Astrocyte (in vitro differentiated cells and primary cell): ENCODE measurements at regions not wholly inside any gene's neighbourhood (a gene's known extent, or its start where the extent isn't known, plus 50 kb on each side); places are given as distances from the start of the nearest gene placed in this dataset.
A peak's percentile ranks its signal among the peaks of the same experiment; 100 is the strongest.

Experiments used
- DNase-seq: peaks from one replicate; pipeline ENCODE4 v3.0.0-alpha.2; 2010; ENCODE audit warnings: low read depth
- FAIRE-seq: peaks from 2 replicates; lab custom pipeline; 2011; peaks lifted over from hg19 to GRCh38; lab: Jason Lieb, UNC
- H2AFZ ChIP-seq: 2 replicates; pipeline ENCODE4 v1.6.0; 2012; ENCODE audit warnings: low read depth, low read length, inconsistent platforms
- H3K27ac ChIP-seq: 2 replicates; pipeline ENCODE4 v1.5.1; 2011; ENCODE audit warnings: low read depth, low read length, inconsistent platforms
- H3K27me3 ChIP-seq: 2 replicates; pipeline ENCODE4 v1.6.0; 2011; ENCODE audit warnings: low read length, inconsistent platforms; ENCODE audit not compliant: insufficient read depth
- H3K36me3 ChIP-seq: 2 replicates; pipeline ENCODE4 v1.5.1; 2011; ENCODE audit warnings: low read length, inconsistent platforms; ENCODE audit not compliant: insufficient read depth
- H3K4me1 ChIP-seq: 2 replicates; pipeline ENCODE4 v1.5.1; 2011; ENCODE audit warnings: low read length, inconsistent platforms; ENCODE audit not compliant: insufficient read depth
- H3K4me2 ChIP-seq: 2 replicates; pipeline ENCODE4 v1.6.0; 2012; ENCODE audit warnings: low read length, inconsistent platforms
- H3K4me3 ChIP-seq: 2 replicates; pipeline ENCODE4 v1.5.1; 2011; ENCODE audit warnings: low read depth, mild to moderate bottlenecking, low read length, inconsistent platforms; ENCODE audit not compliant: insufficient read depth
- H3K79me2 ChIP-seq: 2 replicates; pipeline ENCODE4 v1.6.0; 2012; ENCODE audit warnings: mild to moderate bottlenecking, low read length, inconsistent platforms; ENCODE audit not compliant: insufficient read depth
- H3K9ac ChIP-seq: 2 replicates; pipeline ENCODE4 v1.6.0; 2012; ENCODE audit warnings: mild to moderate bottlenecking, low read length, inconsistent platforms
- H3K9me3 ChIP-seq: 2 replicates; pipeline ENCODE4 v1.5.1; 2012; ENCODE audit warnings: low read depth, mild to moderate bottlenecking, low read length, inconsistent platforms; ENCODE audit not compliant: insufficient read depth
- H4K20me1 ChIP-seq: 2 replicates; pipeline ENCODE4 v1.6.0; 2012; ENCODE audit warnings: low read length, inconsistent platforms; ENCODE audit not compliant: insufficient read depth
- H3K27ac Mint-ChIP-seq: one replicate; pipeline ENCODE4 v1.8.0; 2021; ENCODE audit warnings: mild to moderate bottlenecking, mixed read lengths; ENCODE audit not compliant: unreplicated experiment
- H3K27me3 Mint-ChIP-seq: one replicate; pipeline ENCODE4 v1.8.0; 2021; ENCODE audit warnings: low read depth, mixed read lengths; ENCODE audit not compliant: unreplicated experiment
- H3K36me3 Mint-ChIP-seq: one replicate; pipeline ENCODE4 v1.8.0; 2021; ENCODE audit warnings: low read depth, mixed read lengths; ENCODE audit not compliant: unreplicated experiment
- H3K4me1 Mint-ChIP-seq: one replicate; pipeline ENCODE4 v1.8.0; 2021; ENCODE audit warnings: low read depth, mixed read lengths; ENCODE audit not compliant: unreplicated experiment
- H3K4me3 Mint-ChIP-seq: one replicate; pipeline ENCODE4 v1.8.0; 2021; ENCODE audit warnings: mild to moderate bottlenecking, moderate library complexity, mixed read lengths; ENCODE audit not compliant: unreplicated experiment
- H3K9me3 Mint-ChIP-seq: one replicate; pipeline ENCODE4 v1.8.0; 2021; ENCODE audit warnings: mild to moderate bottlenecking, mixed read lengths; ENCODE audit not compliant: unreplicated experiment
- EZH2 ChIP-seq: IDR thresholded peaks from 2 replicates; pipeline ENCODE4 v1.6.1; 2012; ENCODE audit warnings: mild to moderate bottlenecking, low read length, inconsistent platforms; ENCODE audit not compliant: insufficient read depth
- TF ChIP-seq, protein P1 (sequence below): IDR thresholded peaks from 2 replicates; pipeline ENCODE4 v1.5.1; 2011; ENCODE audit warnings: low read depth, mild to moderate bottlenecking, inconsistent platforms, low read length, moderate library complexity; ENCODE audit not compliant: insufficient read depth

DNA sequence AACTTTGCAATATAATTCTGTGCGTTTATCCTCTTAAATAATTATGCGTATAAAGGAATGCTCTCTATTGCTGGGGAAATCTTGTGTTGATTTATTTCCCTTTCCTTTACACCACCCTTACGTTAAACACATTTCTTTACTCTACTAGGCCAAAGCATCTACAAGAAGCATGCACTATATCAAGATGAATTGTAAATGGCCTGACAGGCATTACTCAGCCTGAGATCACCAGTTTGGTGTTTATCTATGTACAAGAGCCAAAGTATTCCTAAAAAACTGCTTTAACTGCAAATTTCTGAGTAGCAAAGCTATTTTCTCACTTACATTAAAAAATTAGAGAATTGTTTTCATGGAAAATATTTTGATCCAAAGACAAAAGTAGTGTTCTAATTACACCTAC lies 114.8 kb downstream of the TYW3 start:
- Histone ChIP-seq H3K36me3 (no peaks in the 10 kb centered on the region), H3K9ac (no peak overlapping the region), H3K9me3 (no peaks in the 10 kb centered on the region), H3K4me2 (no peak overlapping the region), H2AFZ (no peak overlapping the region), H4K20me1 (no peaks in the 10 kb centered on the region), H3K27ac (no peak overlapping the region), H3K27me3 (no peaks in the 10 kb centered on the region), H3K4me1 (no peaks in the 10 kb centered on the region), H3K79me2 (no peaks in the 10 kb centered on the region), H3K4me3 (no peak overlapping the region)
- Mint-ChIP-seq H3K4me1 (no peaks in the 10 kb centered on the region), H3K4me3 (no peak overlapping the region), H3K36me3 (no peaks in the 10 kb centered on the region), H3K9me3 (peaks cover 3% of the 10 kb centered on the region), H3K27ac (no peak overlapping the region), H3K27me3 (no peaks in the 10 kb centered on the region)
- FAIRE-seq (no peak), DNase-seq (peak; percentile 11)
- TF ChIP-seq EZH2, result no peak
- TF ChIP-seq, protein P1, sequence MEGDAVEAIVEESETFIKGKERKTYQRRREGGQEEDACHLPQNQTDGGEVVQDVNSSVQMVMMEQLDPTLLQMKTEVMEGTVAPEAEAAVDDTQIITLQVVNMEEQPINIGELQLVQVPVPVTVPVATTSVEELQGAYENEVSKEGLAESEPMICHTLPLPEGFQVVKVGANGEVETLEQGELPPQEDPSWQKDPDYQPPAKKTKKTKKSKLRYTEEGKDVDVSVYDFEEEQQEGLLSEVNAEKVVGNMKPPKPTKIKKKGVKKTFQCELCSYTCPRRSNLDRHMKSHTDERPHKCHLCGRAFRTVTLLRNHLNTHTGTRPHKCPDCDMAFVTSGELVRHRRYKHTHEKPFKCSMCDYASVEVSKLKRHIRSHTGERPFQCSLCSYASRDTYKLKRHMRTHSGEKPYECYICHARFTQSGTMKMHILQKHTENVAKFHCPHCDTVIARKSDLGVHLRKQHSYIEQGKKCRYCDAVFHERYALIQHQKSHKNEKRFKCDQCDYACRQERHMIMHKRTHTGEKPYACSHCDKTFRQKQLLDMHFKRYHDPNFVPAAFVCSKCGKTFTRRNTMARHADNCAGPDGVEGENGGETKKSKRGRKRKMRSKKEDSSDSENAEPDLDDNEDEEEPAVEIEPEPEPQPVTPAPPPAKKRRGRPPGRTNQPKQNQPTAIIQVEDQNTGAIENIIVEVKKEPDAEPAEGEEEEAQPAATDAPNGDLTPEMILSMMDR, result no peak

DNA sequence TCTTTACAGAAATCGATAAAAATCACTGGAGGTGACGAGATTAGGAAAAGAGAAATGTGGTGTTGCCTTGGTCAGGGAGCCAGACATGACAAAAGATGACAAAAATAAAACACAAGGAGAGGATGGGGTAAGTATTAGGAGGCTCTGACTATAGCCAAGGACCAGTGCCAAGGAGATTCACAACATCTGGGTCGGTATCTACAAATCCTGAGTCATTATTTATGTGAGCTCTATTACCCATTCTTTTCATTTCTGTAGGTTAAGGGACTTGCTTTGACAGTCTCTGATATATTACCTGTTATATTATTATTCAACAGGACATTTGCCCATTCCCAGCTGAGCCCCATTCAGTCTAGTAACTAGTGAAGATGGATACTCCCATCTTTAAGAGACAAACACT lies 120.8 kb downstream of the TYW3 start:
- Histone ChIP-seq H3K79me2 (no peaks in the 10 kb centered on the region), H3K4me3 (no peak overlapping the region), H3K9me3 (no peaks in the 10 kb centered on the region), H3K9ac (no peak overlapping the region), H3K27ac (no peak overlapping the region), H4K20me1 (no peaks in the 10 kb centered on the region), H3K4me1 (no peaks in the 10 kb centered on the region), H3K27me3 (no peaks in the 10 kb centered on the region), H3K4me2 (no peak overlapping the region), H2AFZ (no peak overlapping the region), H3K36me3 (no peaks in the 10 kb centered on the region)
- H3K9me3 Mint-ChIP-seq, result no peaks in the 10 kb centered on the region
- no peaks in the 10 kb centered on the region for H3K27me3 Mint-ChIP-seq
- no peak overlapping the region for H3K27ac Mint-ChIP-seq
- H3K4me1 Mint-ChIP-seq, result no peaks in the 10 kb centered on the region
- TF ChIP-seq, protein P1, result no peak
- TF ChIP-seq EZH2, result no peak
- DNase-seq (no peak), FAIRE-seq (no peak)
- no peaks in the 10 kb centered on the region for H3K36me3 Mint-ChIP-seq
- H3K4me3 Mint-ChIP-seq, result no peak overlapping the region

DNA sequence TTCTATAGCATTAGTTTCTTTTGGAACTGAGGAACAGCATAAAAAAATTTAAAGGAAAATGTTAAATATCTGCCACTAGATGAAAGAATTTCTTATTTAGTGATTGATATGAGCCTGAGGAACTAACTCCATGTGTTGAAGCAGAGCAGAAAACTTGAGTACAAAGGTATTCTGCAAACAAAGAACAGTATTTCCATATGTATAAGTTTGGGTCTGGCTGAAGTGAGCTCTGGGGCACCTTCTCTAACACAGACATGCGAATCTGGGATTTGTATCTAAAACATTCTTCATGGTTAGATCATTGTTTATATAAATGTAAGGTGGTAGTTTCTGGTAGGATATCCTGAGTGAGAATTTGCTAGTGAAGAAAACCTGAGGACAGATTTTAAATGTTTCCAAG lies 123.2 kb downstream of the TYW3 start:
- H3K4me1 Mint-ChIP-seq, result no peaks in the 10 kb centered on the region
- H3K4me3 Mint-ChIP-seq, result no peak overlapping the region
- Histone ChIP-seq H3K36me3 (no peaks in the 10 kb centered on the region), H2AFZ (no peak overlapping the region), H3K4me3 (no peak overlapping the region), H3K9ac (no peak overlapping the region), H4K20me1 (no peaks in the 10 kb centered on the region), H3K79me2 (no peaks in the 10 kb centered on the region), H3K4me1 (no peaks in the 10 kb centered on the region), H3K27ac (no peak overlapping the region), H3K4me2 (no peak overlapping the region), H3K9me3 (no peaks in the 10 kb centered on the region), H3K27me3 (no peaks in the 10 kb centered on the region)
- no peaks in the 10 kb centered on the region for H3K27me3 Mint-ChIP-seq
- FAIRE-seq (no peak), DNase-seq (no peak)
- TF ChIP-seq, protein P1, result no peak
- no peak for TF ChIP-seq EZH2
- no peaks in the 10 kb centered on the region for H3K9me3 Mint-ChIP-seq
- no peak overlapping the region for H3K27ac Mint-ChIP-seq
- no peaks in the 10 kb centered on the region for H3K36me3 Mint-ChIP-seq
